ENCODE measurements at regions not wholly inside any gene's neighbourhood (a gene's known extent, or its start where the extent isn't known, plus 50 kb on each side); places are given as distances from the start of the nearest gene placed in this dataset.
"Not testable (repeated sequence)": the region's sequence is repeated elsewhere in the genome, so short reads cannot be mapped to it uniquely, and the experiment has no call there.

- no peak overlapping the region for H3K4me3 ChIP-seq
- 70 to 89% methylated on average over 3 of the region's 3 CpGs for WGBS, 2 donors
- TF ChIP-seq POLR2A (IDR thresholded peaks at IDR 0.05) (no peak), CTCF (IDR thresholded peaks at IDR 0.05) (no peak)
- H3K27me3 ChIP-seq, result no peaks in the 10 kb centered on the region
- H3K27ac ChIP-seq, result no peak overlapping the region
- no peaks in the 10 kb centered on the region for H3K36me3 ChIP-seq (ENCODE audit: low read depth, missing control alignments)
- H3K9me3 ChIP-seq, result no peaks in the 10 kb centered on the region
- no peak for DNase-seq
- H3K4me1 ChIP-seq, result no peaks in the 10 kb centered on the region
- intact Hi-C loops (cut with DNase I; ENCODE audit: low total_unique reads), result no loop called here
Observed at GRCh38 chr2:76175295-76175694, 464.6 kb upstream of the GCFC2 start.

GRCh38 chr2:76174505-76174904, 463.8 kb upstream of the GCFC2 start:
- TF ChIP-seq POLR2A (IDR thresholded peaks at IDR 0.05), result no peak
- TF ChIP-seq CTCF (IDR thresholded peaks at IDR 0.05), result no peak
- Histone ChIP-seq H3K27me3 (no peaks in the 10 kb centered on the region), H3K4me1 (no peaks in the 10 kb centered on the region), H3K36me3 (ENCODE audit: low read depth, missing control alignments) (no peaks in the 10 kb centered on the region), H3K4me3 (no peak overlapping the region), H3K27ac (no peak overlapping the region), H3K9me3 (no peaks in the 10 kb centered on the region)
- no peak for DNase-seq
- WGBS, 2 donors, result 48 to 75% methylated on average over 2 of the region's 2 CpGs
- intact Hi-C loops (cut with DNase I; ENCODE audit: low total_unique reads), result no loop called here

GRCh38 chr2:76173206-76173605, 462.5 kb upstream of the GCFC2 start:
- H3K27ac ChIP-seq; intact Hi-C loops (cut with DNase I; ENCODE audit: low total_unique reads); H3K36me3 ChIP-seq (ENCODE audit: low read depth, missing control alignments); H3K4me1 ChIP-seq; H3K4me3 ChIP-seq; H3K9me3 ChIP-seq; DNase-seq; H3K27me3 ChIP-seq: not testable (repeated sequence)
- 0% methylated on average over 1 of the region's 1 CpG for WGBS, 2 donors

GRCh38 chr2:76172154-76172595, 461.5 kb upstream of the GCFC2 start:
- intact Hi-C loops (cut with DNase I; ENCODE audit: low total_unique reads); H3K4me3 ChIP-seq; H3K36me3 ChIP-seq (ENCODE audit: low read depth, missing control alignments); H3K9me3 ChIP-seq; DNase-seq; H3K27ac ChIP-seq; H3K4me1 ChIP-seq; H3K27me3 ChIP-seq: not testable (repeated sequence)

- intact Hi-C loops (cut with DNase I; ENCODE audit: low total_unique reads), result no loop called here
- no peak for TF ChIP-seq CTCF (IDR thresholded peaks at IDR 0.05)
- no peak for TF ChIP-seq POLR2A (IDR thresholded peaks at IDR 0.05)
- no peaks in the 10 kb centered on the region for H3K36me3 ChIP-seq (ENCODE audit: low read depth, missing control alignments)
- no peaks in the 10 kb centered on the region for H3K27me3 ChIP-seq
- H3K4me1 ChIP-seq, result no peaks in the 10 kb centered on the region
- H3K4me3 ChIP-seq, result no peak overlapping the region
- no peak overlapping the region for H3K27ac ChIP-seq
- H3K9me3 ChIP-seq, result no peaks in the 10 kb centered on the region
- DNase-seq, result no peak
- 48 to 51% methylated on average over 2 of the region's 2 CpGs for WGBS, 2 donors
Observed at GRCh38 chr2:76170856-76171255, 460.1 kb upstream of the GCFC2 start.

GRCh38 chr2:76170009-76170384, 459.3 kb upstream of the GCFC2 start:
- intact Hi-C loops (cut with DNase I; ENCODE audit: low total_unique reads), result no loop called here
- H3K9me3 ChIP-seq, result no peaks in the 10 kb centered on the region
- H3K27ac ChIP-seq, result no peak overlapping the region
- no peak for TF ChIP-seq CTCF (IDR thresholded peaks at IDR 0.05)
- TF ChIP-seq POLR2A (IDR thresholded peaks at IDR 0.05), result no peak
- no peaks in the 10 kb centered on the region for H3K27me3 ChIP-seq
- no peak for DNase-seq
- WGBS, 2 donors, result 71 to 87% methylated on average over 1 of the region's 1 CpG
- no peak overlapping the region for H3K4me3 ChIP-seq
- no peaks in the 10 kb centered on the region for H3K4me1 ChIP-seq
- H3K36me3 ChIP-seq (ENCODE audit: low read depth, missing control alignments), result no peaks in the 10 kb centered on the region
